ENCODE measurements at regions not wholly inside any gene's neighbourhood (a gene's known extent, or its start where the extent isn't known, plus 50 kb on each side); places are given as distances from the start of the nearest gene placed in this dataset.

DNA sequence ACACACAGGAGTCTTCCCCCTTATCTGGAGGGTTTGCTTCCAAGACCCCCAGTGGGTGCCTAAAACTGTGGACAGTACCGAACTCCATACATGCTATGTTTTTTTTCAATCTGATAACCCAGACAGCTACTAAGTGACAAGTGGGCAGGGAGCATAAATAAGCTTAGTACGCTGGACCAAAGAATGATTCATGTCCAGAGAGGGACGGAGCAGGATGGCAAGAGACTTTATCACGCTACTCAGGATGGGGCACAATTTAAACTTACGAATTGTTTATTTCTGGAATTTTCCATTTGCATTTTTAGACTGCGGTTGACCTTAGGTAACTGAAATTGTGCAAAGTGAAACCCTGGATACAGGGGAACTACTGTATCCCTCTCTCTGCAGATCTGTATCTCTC is 410.0 kb upstream of the MKI67 start:
- TF ChIP-seq EZH2phosphoT487 (IDR thresholded peaks at IDR 0.05) (no peak), CTCF (IDR thresholded peaks at IDR 0.05) (no peak)
- H3K4me1 ChIP-seq: peaks cover 13% of the 10 kb centered on the region

GRCh38 chr10:128537834-128538330 is 411.7 kb upstream of the MKI67 start:
- no peak for DNase-seq (ENCODE audit: low spot score)
- Histone ChIP-seq H3K9me3 (ENCODE audit: low read depth) (no peaks in the 10 kb centered on the region), H4K20me1 (ENCODE audit: low read depth) (no peaks in the 10 kb centered on the region), H3K4me3 (no peak overlapping the region), H3F3A (ENCODE audit: low read depth) (peaks cover 5% of the 10 kb centered on the region), H3K36me3 (no peaks in the 10 kb centered on the region), H3K4me2 (no peak overlapping the region), H3K79me2 (ENCODE audit: low read depth) (no peaks in the 10 kb centered on the region), H2AFZ (replicated peaks) (no peak overlapping the region), H3K27me3 (peaks cover 48% of the 10 kb centered on the region), H3K4me1 (peaks cover 13% of the 10 kb centered on the region), H3K27ac (no peak overlapping the region), H3K9ac (no peak overlapping the region)
- Mint-ChIP-seq H3K27ac (no peak overlapping the region), H3K4me1 (peaks cover 42% of the 10 kb centered on the region), H3K36me3 (no peaks in the 10 kb centered on the region), H3K4me3 (no peak overlapping the region), H3K9me3 (no peaks in the 10 kb centered on the region), H3K27me3 (ENCODE audit: insufficient read depth, low read depth) (peaks cover 10% of the 10 kb centered on the region)
- TF ChIP-seq CTCF (IDR thresholded peaks at IDR 0.05) (no peak), EZH2phosphoT487 (IDR thresholded peaks at IDR 0.05) (no peak), EZH2 (IDR thresholded peaks at IDR 0.05) (no peak)

More for the DNA sequence above, 410.0 kb upstream of the MKI67 start:
- Histone ChIP-seq H3K27ac (no peak overlapping the region), H3F3A (ENCODE audit: low read depth) (peaks cover 5% of the 10 kb centered on the region), H3K9ac (no peak overlapping the region), H3K9me3 (ENCODE audit: low read depth) (no peaks in the 10 kb centered on the region), H3K27me3 (peaks cover 32% of the 10 kb centered on the region), H3K36me3 (no peaks in the 10 kb centered on the region), H2AFZ (replicated peaks) (no peak overlapping the region), H4K20me1 (ENCODE audit: low read depth) (no peaks in the 10 kb centered on the region), H3K4me2 (no peak overlapping the region), H3K4me3 (no peak overlapping the region), H3K79me2 (ENCODE audit: low read depth) (no peaks in the 10 kb centered on the region)
- Mint-ChIP-seq H3K4me1 (peaks cover 33% of the 10 kb centered on the region), H3K36me3 (no peaks in the 10 kb centered on the region), H3K9me3 (no peaks in the 10 kb centered on the region), H3K27me3 (ENCODE audit: insufficient read depth, low read depth) (peaks cover 14% of the 10 kb centered on the region), H3K27ac (no peak overlapping the region), H3K4me3 (no peak overlapping the region)
- no peak for DNase-seq (ENCODE audit: low spot score)

- DNase-seq (ENCODE audit: low spot score): no peak
- Histone ChIP-seq H4K20me1 (ENCODE audit: low read depth) (no peaks in the 10 kb centered on the region), H3K9me3 (ENCODE audit: low read depth) (no peaks in the 10 kb centered on the region), H3K36me3 (no peaks in the 10 kb centered on the region), H3K4me2 (no peak overlapping the region), H3K79me2 (ENCODE audit: low read depth) (no peaks in the 10 kb centered on the region), H3K4me1 (peaks cover 13% of the 10 kb centered on the region), H2AFZ (replicated peaks) (no peak overlapping the region), H3K9ac (no peak overlapping the region), H3K27ac (no peak overlapping the region), H3F3A (ENCODE audit: low read depth) (peaks cover 5% of the 10 kb centered on the region), H3K27me3 (peaks cover 55% of the 10 kb centered on the region), H3K4me3 (no peak overlapping the region)
- H3K27me3 Mint-ChIP-seq (ENCODE audit: insufficient read depth, low read depth): peaks cover 9% of the 10 kb centered on the region
- H3K9me3 Mint-ChIP-seq: no peaks in the 10 kb centered on the region
- no peak overlapping the region for H3K27ac Mint-ChIP-seq
- H3K36me3 Mint-ChIP-seq: no peaks in the 10 kb centered on the region
- H3K4me1 Mint-ChIP-seq: peaks cover 45% of the 10 kb centered on the region
- no peak overlapping the region for H3K4me3 Mint-ChIP-seq
- TF ChIP-seq EZH2phosphoT487 (IDR thresholded peaks at IDR 0.05): no peak
- no peak for TF ChIP-seq CTCF (IDR thresholded peaks at IDR 0.05)
- no peak for TF ChIP-seq EZH2 (IDR thresholded peaks at IDR 0.05)
Measured at GRCh38 chr10:128538671-128539070, 412.4 kb upstream of the MKI67 start.
